ACC112 (cell line): ENCODE measurements at regions not wholly inside any gene's neighbourhood (a gene's known extent, or its start where the extent isn't known, plus 50 kb on each side); places are given as distances from the start of the nearest gene placed in this dataset.

ENCODE experiments used
- H2AFZ ChIP-seq: fragments of 200-600 bp; sonication (generic); one replicate; pipeline ENCODE4 v1.6.0; 2017; ENCODE audit warnings: antibody characterized with exemption, low read length; ENCODE audit not compliant: unreplicated experiment
- H3K27ac ChIP-seq: fragments of 200-600 bp; sonication (generic); 2 replicates; pipeline ENCODE4 v1.5.1; 2014; ENCODE audit warnings: low read depth, mild to moderate bottlenecking, antibody characterized with exemption, low read length, moderate library complexity
- H3K27me3 ChIP-seq: fragments of 200-600 bp; sonication (generic); 2 replicates; pipeline ENCODE4 v1.6.1; 2014; ENCODE audit warnings: mild to moderate bottlenecking, antibody characterized with exemption, low read length, moderate library complexity, mixed read lengths; ENCODE audit not compliant: insufficient read depth
- H3K36me3 ChIP-seq: fragments of 200-600 bp; sonication (generic); 2 replicates; pipeline ENCODE4 v1.6.1; 2016; ENCODE audit warnings: mild to moderate bottlenecking, antibody characterized with exemption, low read length, moderate library complexity, mixed read lengths; ENCODE audit not compliant: insufficient read depth
- H3K4me1 ChIP-seq: fragments of 200-600 bp; sonication (generic); one replicate; pipeline ENCODE4 v1.6.1; 2016; ENCODE audit warnings: low read length, mixed read lengths; ENCODE audit not compliant: insufficient read depth, unreplicated experiment, control insufficient read depth
- H3K4me3 ChIP-seq: fragments of 200-600 bp; sonication (generic); 2 replicates; pipeline ENCODE4 v1.5.1; 2014; ENCODE audit warnings: mild to moderate bottlenecking, low read depth, low read length
- H3K79me2 ChIP-seq: fragments of 200-600 bp; sonication (generic); one replicate; pipeline ENCODE4 v1.6.0; 2016; ENCODE audit warnings: low read length; ENCODE audit not compliant: control insufficient read depth, unreplicated experiment, insufficient read depth

DNA sequence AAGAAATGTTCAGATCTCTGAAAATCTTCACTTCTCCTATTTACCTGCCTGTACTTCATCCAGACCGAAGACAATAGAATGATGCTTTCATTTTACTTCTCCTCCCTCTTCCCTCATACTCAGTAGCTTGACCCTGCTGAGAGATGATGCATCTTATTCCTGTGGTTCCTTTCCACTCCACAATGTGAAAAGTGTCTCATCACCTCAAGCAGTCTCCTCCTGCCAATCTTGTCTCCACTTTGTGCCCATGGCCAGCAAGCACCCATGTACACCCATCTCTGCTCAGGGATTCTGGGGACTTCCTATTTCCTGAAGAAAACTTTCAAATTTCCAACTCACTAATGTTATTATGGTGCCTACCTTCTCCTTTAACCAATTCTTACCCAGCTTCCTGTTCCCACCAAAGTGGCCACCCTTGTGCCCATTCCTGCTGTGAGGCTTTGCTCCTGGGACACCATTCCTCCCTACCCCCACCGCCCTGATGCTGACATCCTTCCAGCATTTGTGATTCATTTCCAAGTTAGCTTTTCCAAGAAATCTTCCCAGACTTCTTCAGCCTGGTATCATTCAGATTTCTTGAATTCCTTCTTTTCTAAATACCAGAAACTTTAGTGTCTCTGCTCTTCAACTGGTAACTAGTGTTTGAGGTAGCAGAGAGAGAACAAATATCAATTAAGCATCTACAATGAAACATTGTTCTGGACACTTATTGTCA is 212.5 kb downstream of the POSTN start:
- Histone ChIP-seq H3K36me3 (no peaks in the 10 kb centered on the region), H3K79me2 (no peaks in the 10 kb centered on the region), H3K27me3 (no peaks in the 10 kb centered on the region), H3K4me1 (peaks cover 12% of the 10 kb centered on the region), H2AFZ (no peak overlapping the region), H3K27ac (no peak overlapping the region), H3K4me3 (no peak overlapping the region)

DNA sequence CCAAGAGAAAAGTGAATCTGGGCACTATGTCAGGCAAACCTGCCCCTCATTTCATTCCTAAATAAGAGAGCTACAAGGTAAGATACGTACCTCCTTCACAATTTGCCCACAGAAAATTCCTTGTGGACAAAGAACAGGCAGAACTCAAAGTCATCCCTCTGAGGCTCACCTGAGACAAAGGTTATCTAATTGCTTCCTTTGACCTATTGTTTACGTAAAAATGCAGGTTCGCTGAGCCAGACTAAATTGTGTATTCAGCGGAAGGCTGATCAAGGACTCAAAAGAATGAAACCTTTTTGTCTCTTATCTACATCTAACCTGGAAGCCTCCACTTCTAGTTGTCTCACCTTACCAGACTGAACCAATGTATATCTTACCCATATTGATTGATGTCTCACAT is 213.3 kb downstream of the POSTN start:
- Histone ChIP-seq H2AFZ (no peak overlapping the region), H3K4me1 (peaks cover 12% of the 10 kb centered on the region), H3K27ac (no peak overlapping the region), H3K4me3 (no peak overlapping the region), H3K36me3 (no peaks in the 10 kb centered on the region), H3K27me3 (no peaks in the 10 kb centered on the region), H3K79me2 (no peaks in the 10 kb centered on the region)

DNA sequence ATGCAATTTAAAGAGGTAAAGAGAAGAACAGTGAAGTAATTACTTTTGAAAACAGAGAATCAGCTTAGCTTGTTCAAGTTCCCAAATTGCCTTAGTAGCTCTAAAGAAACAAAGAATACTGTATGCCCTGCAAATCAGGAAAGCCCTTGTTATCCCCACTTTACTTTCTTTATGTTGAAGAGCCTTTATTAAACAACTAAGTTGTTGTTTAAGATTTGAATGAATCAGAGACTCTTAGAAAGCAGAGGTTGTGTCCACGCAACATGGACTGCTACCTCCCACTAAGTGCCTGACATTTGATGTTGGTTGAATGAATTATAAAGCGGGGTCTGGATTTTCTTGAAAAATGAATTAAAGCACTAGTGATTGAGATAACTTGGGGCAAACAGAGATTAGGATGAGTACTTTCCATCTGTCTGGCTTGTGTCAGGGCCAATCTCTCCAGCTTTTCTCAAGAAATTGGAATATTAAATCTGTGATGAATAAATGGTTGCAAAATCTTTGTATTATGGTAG is 214.7 kb downstream of the POSTN start:
- no peaks in the 10 kb centered on the region for H3K27me3 ChIP-seq
- no peak overlapping the region for H3K4me3 ChIP-seq
- no peaks in the 10 kb centered on the region for H3K79me2 ChIP-seq

DNA sequence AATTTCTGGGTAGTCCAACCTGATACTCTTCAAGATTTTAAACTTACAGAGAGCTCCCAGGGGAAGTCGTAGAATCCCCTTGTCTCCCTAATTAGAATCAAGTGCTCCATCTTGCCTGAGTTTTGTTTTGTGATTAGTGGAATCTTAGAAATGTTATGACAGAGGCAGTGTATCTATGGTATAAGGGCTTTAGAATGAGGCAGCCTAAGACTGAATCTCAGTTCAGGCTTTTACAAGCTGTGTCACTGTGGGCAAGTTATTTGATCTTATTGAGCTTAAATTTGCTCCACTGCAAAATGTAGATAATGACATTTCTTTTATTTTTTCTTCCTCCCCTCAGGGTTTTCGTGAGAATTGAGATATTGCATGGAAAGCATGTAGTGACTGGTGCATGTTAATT is 215.5 kb downstream of the POSTN start:
- Histone ChIP-seq H3K79me2 (no peaks in the 10 kb centered on the region), H3K4me3 (no peak overlapping the region), H3K27me3 (no peaks in the 10 kb centered on the region), H3K4me1 (peaks cover 12% of the 10 kb centered on the region), H3K27ac (no peak overlapping the region), H2AFZ (no peak overlapping the region), H3K36me3 (no peaks in the 10 kb centered on the region)

More for the DNA sequence above, 214.7 kb downstream of the POSTN start:
- H3K36me3 ChIP-seq = no peaks in the 10 kb centered on the region
- no peak overlapping the region for H2AFZ ChIP-seq
- H3K4me1 ChIP-seq = peaks cover 12% of the 10 kb centered on the region
- no peak overlapping the region for H3K27ac ChIP-seq

DNA sequence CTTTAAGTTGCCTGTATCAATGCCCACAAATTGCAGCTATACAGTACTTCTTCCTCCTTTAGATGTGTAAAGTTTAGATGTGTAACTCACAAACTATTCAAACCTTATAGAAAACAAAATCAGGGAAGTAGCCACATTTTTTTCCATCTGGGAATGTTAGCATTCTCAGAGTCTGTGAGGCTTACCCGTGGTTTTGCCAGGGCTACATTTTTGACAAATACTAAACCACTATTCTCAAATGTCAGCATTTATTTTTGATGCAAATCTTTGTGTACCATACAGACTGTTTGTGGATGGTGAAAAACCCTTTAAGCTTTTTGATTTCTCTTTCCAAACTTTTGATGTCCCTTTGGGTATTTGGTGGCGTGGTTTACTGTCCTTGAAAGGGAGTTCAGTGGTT is 216.4 kb downstream of the POSTN start:
- H3K27me3 ChIP-seq = no peaks in the 10 kb centered on the region
- no peaks in the 10 kb centered on the region for H3K79me2 ChIP-seq
- no peak overlapping the region for H2AFZ ChIP-seq
- no peaks in the 10 kb centered on the region for H3K36me3 ChIP-seq
- H3K4me1 ChIP-seq = peaks cover 12% of the 10 kb centered on the region
- H3K4me3 ChIP-seq = no peak overlapping the region
- no peak overlapping the region for H3K27ac ChIP-seq

DNA sequence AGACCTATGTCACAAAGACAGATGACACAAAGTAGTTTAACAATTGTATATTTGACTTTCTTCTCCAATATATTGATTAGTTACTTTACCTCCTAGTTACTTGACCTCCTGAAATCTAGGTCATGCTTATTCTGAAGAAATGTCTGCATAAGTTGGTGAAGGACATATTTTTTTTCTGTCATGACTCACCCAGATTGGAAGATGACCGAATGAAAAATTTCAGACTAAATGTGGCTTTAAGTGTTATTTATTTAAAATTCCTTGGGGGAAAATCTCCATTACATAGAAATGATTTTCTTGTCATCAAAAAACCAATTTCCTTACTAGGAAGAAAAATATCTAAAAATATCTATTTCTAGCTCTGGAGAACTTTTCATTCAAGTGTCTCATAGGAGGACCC is 217.1 kb downstream of the POSTN start:
- Histone ChIP-seq H3K27me3 (no peaks in the 10 kb centered on the region), H3K79me2 (no peaks in the 10 kb centered on the region), H3K4me3 (no peak overlapping the region), H3K27ac (no peak overlapping the region), H2AFZ (no peak overlapping the region), H3K36me3 (no peaks in the 10 kb centered on the region), H3K4me1 (peaks cover 12% of the 10 kb centered on the region)

DNA sequence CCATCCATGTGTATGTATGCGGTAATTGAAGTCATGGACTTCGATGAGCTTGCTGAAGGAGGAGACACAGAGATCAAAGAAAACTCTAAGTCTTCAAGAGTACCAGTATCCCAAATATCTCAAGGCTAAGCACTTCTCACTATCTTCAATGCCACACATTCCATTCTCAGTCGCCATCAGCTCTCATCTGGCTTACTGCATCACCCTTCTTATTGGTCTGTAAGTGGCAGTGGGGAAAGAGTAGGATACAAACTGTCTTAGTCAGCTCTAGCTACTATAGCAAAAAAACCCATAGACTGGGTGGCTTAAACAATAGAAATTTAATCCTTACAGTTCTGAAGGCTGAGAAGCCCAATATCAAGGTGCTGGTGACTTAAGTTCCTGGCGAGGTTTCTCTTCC is 218.7 kb downstream of the POSTN start:
- Histone ChIP-seq H2AFZ (no peak overlapping the region), H3K4me3 (no peak overlapping the region), H3K4me1 (peaks cover 8% of the 10 kb centered on the region), H3K36me3 (no peaks in the 10 kb centered on the region), H3K27ac (no peak overlapping the region), H3K79me2 (no peaks in the 10 kb centered on the region), H3K27me3 (no peaks in the 10 kb centered on the region)

DNA sequence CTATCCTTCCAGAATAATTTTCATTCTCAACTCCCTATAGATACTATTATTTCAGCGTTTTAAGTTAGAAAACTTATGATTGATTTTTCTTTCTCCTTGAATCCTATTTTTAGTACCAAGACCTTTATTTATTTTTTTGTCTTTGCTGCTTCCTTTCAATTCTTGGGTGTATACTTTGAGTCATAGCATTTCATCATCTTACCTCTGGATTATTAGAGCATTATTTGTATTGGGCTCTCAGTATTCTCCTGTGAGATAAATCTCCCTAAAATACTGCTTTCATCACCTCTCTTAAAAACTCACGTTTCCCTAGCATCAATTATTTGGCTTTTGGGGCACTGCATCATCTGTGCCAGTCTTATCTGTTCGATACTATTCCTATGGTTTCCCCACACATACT is 222.8 kb downstream of the POSTN start:
- no peak overlapping the region for H2AFZ ChIP-seq
- no peaks in the 10 kb centered on the region for H3K79me2 ChIP-seq
- no peak overlapping the region for H3K27ac ChIP-seq
- no peak overlapping the region for H3K4me3 ChIP-seq
- H3K36me3 ChIP-seq = no peaks in the 10 kb centered on the region
- no peaks in the 10 kb centered on the region for H3K4me1 ChIP-seq
- H3K27me3 ChIP-seq = no peaks in the 10 kb centered on the region

DNA sequence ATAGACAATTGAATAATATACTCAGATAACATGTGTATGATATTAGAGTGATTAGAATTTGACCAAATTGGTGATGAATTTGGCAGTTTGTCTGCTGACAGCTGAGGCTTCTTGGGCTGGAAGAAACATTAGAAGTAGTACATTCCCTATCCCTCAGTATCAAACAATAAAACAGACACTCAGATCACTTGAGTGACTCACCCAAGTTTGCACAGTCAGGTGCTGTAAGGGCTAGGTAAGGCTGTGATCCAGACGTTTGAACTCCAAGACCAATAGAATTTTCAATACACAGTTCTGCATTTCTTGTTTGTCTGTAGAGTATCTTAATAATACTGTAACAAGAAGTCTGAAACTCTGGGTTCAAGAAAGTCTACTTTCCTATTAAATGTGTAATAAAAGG is 223.5 kb downstream of the POSTN start:
- Histone ChIP-seq H3K4me1 (peaks cover 3% of the 10 kb centered on the region), H3K27ac (no peak overlapping the region), H3K4me3 (no peak overlapping the region), H3K79me2 (no peaks in the 10 kb centered on the region), H2AFZ (no peak overlapping the region), H3K27me3 (no peaks in the 10 kb centered on the region), H3K36me3 (no peaks in the 10 kb centered on the region)

DNA sequence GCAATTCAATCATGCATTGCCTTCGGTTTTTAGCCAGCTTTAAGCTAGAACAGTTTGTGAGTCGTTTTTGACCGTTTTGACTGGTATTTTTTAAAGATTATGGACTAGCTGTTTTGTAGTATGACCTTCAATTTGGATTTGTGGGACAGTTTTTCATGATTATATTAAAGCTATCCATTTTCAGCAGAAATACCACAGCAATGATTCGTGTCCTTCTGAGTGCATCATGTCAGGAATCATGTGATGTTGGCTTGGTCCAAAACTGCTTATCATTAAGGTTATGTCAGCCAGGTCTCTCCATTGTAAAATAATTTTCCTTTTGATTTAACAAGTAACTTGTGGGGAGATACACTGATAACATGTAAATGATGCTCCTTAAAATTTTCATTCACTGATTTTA is 229.0 kb downstream of the POSTN start:
- H2AFZ ChIP-seq = peak overlapping the region; percentile 67
- no peaks in the 10 kb centered on the region for H3K79me2 ChIP-seq
- peak overlapping the region; percentile 12; the same call in 1 of the 2 replicates for H3K27ac ChIP-seq
- H3K4me3 ChIP-seq = no peak overlapping the region
- peaks cover 11% of the 10 kb centered on the region for H3K4me1 ChIP-seq
- no peaks in the 10 kb centered on the region for H3K36me3 ChIP-seq
- no peaks in the 10 kb centered on the region for H3K27me3 ChIP-seq

DNA sequence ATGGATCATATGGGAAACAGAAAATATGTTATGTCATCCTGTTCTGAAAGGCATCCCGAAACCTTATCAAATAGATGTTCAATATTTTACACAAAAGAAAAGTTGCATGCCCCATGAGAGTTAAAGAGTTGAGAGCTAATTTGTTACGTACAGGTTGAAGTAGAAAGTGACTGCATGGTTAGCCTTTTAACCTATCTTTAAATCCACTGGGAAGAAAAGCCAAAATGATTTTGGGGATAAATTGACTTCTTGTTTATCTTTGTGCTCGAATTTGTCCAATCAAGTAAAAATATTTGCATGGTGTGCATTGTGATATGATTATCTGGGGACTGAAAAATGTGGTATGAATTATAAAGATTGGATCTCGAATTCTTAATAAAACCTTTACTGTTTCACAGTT is 230.1 kb downstream of the POSTN start:
- Histone ChIP-seq H3K4me1 (peaks cover 11% of the 10 kb centered on the region), H2AFZ (no peak overlapping the region), H3K36me3 (no peaks in the 10 kb centered on the region), H3K4me3 (no peak overlapping the region), H3K27me3 (no peaks in the 10 kb centered on the region), H3K27ac (no peak overlapping the region), H3K79me2 (no peaks in the 10 kb centered on the region)
